ENCODE measurements at regions not wholly inside any gene's neighbourhood (a gene's known extent, or its start where the extent isn't known, plus 50 kb on each side); places are given as distances from the start of the nearest gene placed in this dataset.

GRCh38 chr3:81382470-81382869, 379.0 kb downstream of the GBE1 start:
- Histone ChIP-seq H3K9ac (ENCODE audit: low read depth in 1 of 2, low read length in 2 of 2) (no peak overlapping the region), H3K36me3 (ENCODE audit: control insufficient read depth in 4 of 4, insufficient read depth in 3 of 4, low read depth in 1 of 4, low read length in 3 of 4) (no peaks in the 10 kb centered on the region), H3K4me3 (ENCODE audit: low read depth in 1 of 3, low read length in 3 of 3) (no peak overlapping the region), H3K4me1 (ENCODE audit: control insufficient read depth in 4 of 4, insufficient read depth in 4 of 4, low read length in 3 of 4) (peaks cover 0 to 3% (median 0%) of the 10 kb centered on the region in 4 donors), H3K27me3 (ENCODE audit: control insufficient read depth in 4 of 4, insufficient read depth in 4 of 4, low read length in 3 of 4) (no peaks in the 10 kb centered on the region), H3K9me3 (ENCODE audit: control insufficient read depth in 4 of 4, low read length in 3 of 4) (no peaks in the 10 kb centered on the region), H3K27ac (ENCODE audit: low read depth in 1 of 2, low read length in 2 of 2) (no peak overlapping the region)
- WGBS, result 40% methylated on average over 1 of the region's 1 CpG
- no peak for DNase-seq (ENCODE audit: low spot score)
- TF ChIP-seq HNF4G (IDR thresholded peaks at IDR 0.05), result peak; percentile 51
- TF ChIP-seq FOXA2 (IDR thresholded peaks at IDR 0.05), result peak; percentile 30
- TF ChIP-seq NR2F2 (IDR thresholded peaks at IDR 0.05), result no peak
- TF ChIP-seq SP1 (IDR thresholded peaks at IDR 0.05), result peak; percentile 48
- TF ChIP-seq HNF4A (conservative IDR thresholded peaks at IDR 0.05), result peak; percentile 66 to 86

- H3K9ac ChIP-seq (ENCODE audit: low read depth in 1 of 2, low read length in 2 of 2), result no peak overlapping the region
- no peaks in the 10 kb centered on the region for H3K27me3 ChIP-seq (ENCODE audit: control insufficient read depth in 4 of 4, insufficient read depth in 4 of 4, low read length in 3 of 4)
- H3K27ac ChIP-seq (ENCODE audit: low read depth in 1 of 2, low read length in 2 of 2), result no peak overlapping the region
- no peak overlapping the region for H3K4me3 ChIP-seq (ENCODE audit: low read depth in 1 of 3, low read length in 3 of 3)
- peaks cover 0 to 3% (median 0%) of the 10 kb centered on the region in 4 donors for H3K4me1 ChIP-seq (ENCODE audit: control insufficient read depth in 4 of 4, insufficient read depth in 4 of 4, low read length in 3 of 4)
- H3K36me3 ChIP-seq (ENCODE audit: control insufficient read depth in 4 of 4, insufficient read depth in 3 of 4, low read depth in 1 of 4, low read length in 3 of 4), result no peaks in the 10 kb centered on the region
- WGBS, result 93% methylated on average over 4 of the region's 4 CpGs
- no peak for TF ChIP-seq FOXA2 (IDR thresholded peaks at IDR 0.05)
- no peak for TF ChIP-seq HNF4G (IDR thresholded peaks at IDR 0.05)
- TF ChIP-seq HNF4A (conservative IDR thresholded peaks at IDR 0.05), result no peak
- no peak for TF ChIP-seq JUND (IDR thresholded peaks at IDR 0.05)
- no peak for TF ChIP-seq EGR1 (IDR thresholded peaks at IDR 0.05; ENCODE audit: low read depth in 2 of 2)
- no peak for TF ChIP-seq FOXA1 (IDR thresholded peaks at IDR 0.05)
- TF ChIP-seq REST (IDR thresholded peaks at IDR 0.05), result no peak
- no peak for TF ChIP-seq GABPA (IDR thresholded peaks at IDR 0.05 in 1 of 2, conservative IDR thresholded peaks at IDR 0.05 in 1 of 2)
- TF ChIP-seq TAF1 (conservative IDR thresholded peaks at IDR 0.05), result no peak
- TF ChIP-seq ZBTB33 (IDR thresholded peaks at IDR 0.05), result no peak
- TF ChIP-seq RAD21 (IDR thresholded peaks at IDR 0.05), result no peak
- no peak for TF ChIP-seq ATF3 (IDR thresholded peaks at IDR 0.05)
- no peak for TF ChIP-seq SP1 (IDR thresholded peaks at IDR 0.05)
- TF ChIP-seq CTCF (IDR thresholded peaks at IDR 0.05; ENCODE audit: low read depth, low read length, missing input control), result no peak
- no peak for TF ChIP-seq MAX (IDR thresholded peaks at IDR 0.05)
- no peak for TF ChIP-seq RXRA (IDR thresholded peaks at IDR 0.05)
- H3K9me3 ChIP-seq (ENCODE audit: control insufficient read depth in 4 of 4, low read length in 3 of 4), result no peaks in the 10 kb centered on the region
- no peak for DNase-seq (ENCODE audit: low spot score)
These were observed 381.2 kb downstream of the GBE1 start for GRCh38 chr3:81380234-81380633.
